ENCODE measurements at regions not wholly inside any gene's neighbourhood (a gene's known extent, or its start where the extent isn't known, plus 50 kb on each side); places are given as distances from the start of the nearest gene placed in this dataset.
"Not testable (repeated sequence)": the region's sequence is repeated elsewhere in the genome, so short reads cannot be mapped to it uniquely, and the experiment has no call there.

- DNase-seq: not testable (repeated sequence)
- 40% methylated on average over 1 of the region's 1 CpG for WGBS (ENCODE audit: insufficient coverage)
Measured at GRCh38 chr15:19903281-19903680, 638.3 kb downstream of the GOLGA6L6 start.

GRCh38 chr15:19902388-19902787 lies 639.2 kb downstream of the GOLGA6L6 start:
- 100% methylated on average over 1 of the region's 1 CpG for WGBS (ENCODE audit: insufficient coverage)
- not testable (repeated sequence) for H3K9me3 ChIP-seq (replicated peaks; ENCODE audit: control insufficient read depth, low read depth, low read length); DNase-seq; H3K27ac ChIP-seq (ENCODE audit: low read length); H3K36me3 ChIP-seq (ENCODE audit: control insufficient read depth, insufficient read depth, low read length); H3K4me3 ChIP-seq (ENCODE audit: low read length); H3K27me3 ChIP-seq (ENCODE audit: control insufficient read depth, insufficient read depth, low read length); H3K4me1 ChIP-seq (ENCODE audit: control insufficient read depth, insufficient read depth, low read length)

More at GRCh38 chr15:19903281-19903680, 638.3 kb downstream of the GOLGA6L6 start:
- H3K9me3 ChIP-seq (replicated peaks; ENCODE audit: control insufficient read depth, low read depth, low read length); H3K4me1 ChIP-seq (ENCODE audit: control insufficient read depth, insufficient read depth, low read length); H3K27me3 ChIP-seq (ENCODE audit: control insufficient read depth, insufficient read depth, low read length); H3K36me3 ChIP-seq (ENCODE audit: control insufficient read depth, insufficient read depth, low read length); H3K4me3 ChIP-seq (ENCODE audit: low read length); H3K27ac ChIP-seq (ENCODE audit: low read length): not testable (repeated sequence)

- not testable (repeated sequence) for H3K9me3 ChIP-seq (replicated peaks; ENCODE audit: control insufficient read depth, low read depth, low read length); DNase-seq; H3K27me3 ChIP-seq (ENCODE audit: control insufficient read depth, insufficient read depth, low read length); H3K4me3 ChIP-seq (ENCODE audit: low read length); H3K27ac ChIP-seq (ENCODE audit: low read length); H3K4me1 ChIP-seq (ENCODE audit: control insufficient read depth, insufficient read depth, low read length); H3K36me3 ChIP-seq (ENCODE audit: control insufficient read depth, insufficient read depth, low read length)
- WGBS (ENCODE audit: insufficient coverage): no CpG with 5 or more reads among the region's 4 CpGs
Measured at GRCh38 chr15:19901414-19901813, 640.2 kb downstream of the GOLGA6L6 start.

- H3K4me1 ChIP-seq (ENCODE audit: control insufficient read depth, insufficient read depth, low read length): no peaks in the 10 kb centered on the region
- H3K36me3 ChIP-seq (ENCODE audit: control insufficient read depth, insufficient read depth, low read length): no peaks in the 10 kb centered on the region
- H3K27me3 ChIP-seq (ENCODE audit: control insufficient read depth, insufficient read depth, low read length): no peaks in the 10 kb centered on the region
- H3K4me3 ChIP-seq (ENCODE audit: low read length): no peak overlapping the region
- H3K27ac ChIP-seq (ENCODE audit: low read length): no peak overlapping the region
- peaks cover 8% of the 10 kb centered on the region for H3K9me3 ChIP-seq (replicated peaks; ENCODE audit: control insufficient read depth, low read depth, low read length)
- 60% methylated on average over 40 of the region's 53 CpGs for whole genome bisulfite sequencing (ENCODE audit: insufficient coverage)
- DNase-seq: no peak
Measured at GRCh38 chr15:19899021-19899824, 642.4 kb downstream of the GOLGA6L6 start.

- DNase-seq; H3K4me1 ChIP-seq (ENCODE audit: control insufficient read depth, insufficient read depth, low read length); H3K9me3 ChIP-seq (replicated peaks; ENCODE audit: control insufficient read depth, low read depth, low read length); H3K36me3 ChIP-seq (ENCODE audit: control insufficient read depth, insufficient read depth, low read length); H3K27me3 ChIP-seq (ENCODE audit: control insufficient read depth, insufficient read depth, low read length); H3K4me3 ChIP-seq (ENCODE audit: low read length); H3K27ac ChIP-seq (ENCODE audit: low read length): not testable (repeated sequence)
- WGBS (ENCODE audit: insufficient coverage): no CpG with 5 or more reads among the region's 1 CpG
Measured at GRCh38 chr15:19888811-19889210, 652.8 kb downstream of the GOLGA6L6 start.

- no CpG with 5 or more reads among the region's 4 CpGs for WGBS (ENCODE audit: insufficient coverage)
- not testable (repeated sequence) for DNase-seq
Measured at GRCh38 chr15:19844061-19844460, 697.5 kb downstream of the GOLGA6L6 start.

More at GRCh38 chr15:19844061-19844460, 697.5 kb downstream of the GOLGA6L6 start:
- H3K27me3 ChIP-seq (ENCODE audit: control insufficient read depth, insufficient read depth, low read length); H3K9me3 ChIP-seq (replicated peaks; ENCODE audit: control insufficient read depth, low read depth, low read length); H3K36me3 ChIP-seq (ENCODE audit: control insufficient read depth, insufficient read depth, low read length); H3K27ac ChIP-seq (ENCODE audit: low read length); H3K4me3 ChIP-seq (ENCODE audit: low read length); H3K4me1 ChIP-seq (ENCODE audit: control insufficient read depth, insufficient read depth, low read length): not testable (repeated sequence)
